Liver (tissue), 7 donors: ENCODE measurements at regions not wholly inside any gene's neighbourhood (a gene's known extent, or its start where the extent isn't known, plus 50 kb on each side); places are given as distances from the start of the nearest gene placed in this dataset.

Experiments
- DNase-seq: peaks from one replicate; pipeline ENCODE4 v3.0.0-alpha.2; 2017; ENCODE audit warnings: low spot score
- H3K27ac ChIP-seq, 2 donors: one replicate each; pipeline ENCODE4 v1.7.0; 2013; ENCODE audit warnings: inconsistent platforms in 2 of 2, low read length in 2 of 2, control low read depth in 1 of 2, low read depth in 1 of 2, mild to moderate bottlenecking in 1 of 2
- H3K27me3 ChIP-seq, 4 donors: one replicate each; pipeline versions ENCODE4 v1.6.1 to v1.7.0; 2013; ENCODE audit warnings: low read length in 3 of 4, inconsistent platforms in 1 of 4, mild to moderate bottlenecking in 1 of 4, moderate library complexity in 1 of 4; ENCODE audit not compliant: control insufficient read depth in 4 of 4, insufficient read depth in 4 of 4
- H3K36me3 ChIP-seq, 4 donors: one replicate each; pipeline versions ENCODE4 v1.6.1 to v1.7.0; 2013; ENCODE audit warnings: low read length in 3 of 4, mild to moderate bottlenecking in 3 of 4, low read depth in 1 of 4, moderate library complexity in 1 of 4; ENCODE audit not compliant: control insufficient read depth in 4 of 4, insufficient read depth in 3 of 4
- H3K4me1 ChIP-seq, 4 donors: one replicate each; pipeline versions ENCODE4 v1.6.1 to v1.7.0; 2013; ENCODE audit warnings: low read length in 3 of 4, mild to moderate bottlenecking in 3 of 4, moderate library complexity in 1 of 4; ENCODE audit not compliant: control insufficient read depth in 4 of 4, insufficient read depth in 4 of 4
- H3K4me3 ChIP-seq, 3 donors: one replicate each; pipeline versions ENCODE4 v1.6.1 to v1.7.0; 2013; ENCODE audit warnings: low read length in 3 of 3, control low read depth in 1 of 3, low read depth in 1 of 3, mild to moderate bottlenecking in 1 of 3
- H3K9ac ChIP-seq, 2 donors: one replicate each; pipeline ENCODE4 v1.7.0; 2013; ENCODE audit warnings: low read length in 2 of 2, mild to moderate bottlenecking in 2 of 2, moderate library complexity in 2 of 2, control low read depth in 1 of 2, low read depth in 1 of 2
- H3K9me3 ChIP-seq, 4 donors: one replicate each; pipeline versions ENCODE4 v1.6.1 to v1.7.0; 2013; ENCODE audit warnings: low read length in 3 of 4; ENCODE audit not compliant: control insufficient read depth in 4 of 4
- ATF3 ChIP-seq: IDR thresholded peaks from 2 replicates; pipeline ENCODE4 v1.6.1; 2016; ENCODE audit warnings: antibody characterized with exemption
- EGR1 ChIP-seq, 2 donors: IDR thresholded peaks; 2 replicates each; pipeline ENCODE4 v1.6.1; 2016 to 2018; ENCODE audit warnings: antibody characterized with exemption in 2 of 2, low read depth in 2 of 2
- FOXA1 ChIP-seq: IDR thresholded peaks from 2 replicates; pipeline ENCODE4 v1.6.1; 2016; ENCODE audit warnings: antibody characterized with exemption
- GABPA ChIP-seq, 2 donors: IDR thresholded peaks in 1 of 2; conservative IDR thresholded peaks in 1 of 2; 2 replicates each; pipeline ENCODE4 v1.6.1; 2016; ENCODE audit warnings: antibody characterized with exemption in 2 of 2, mild to moderate bottlenecking in 1 of 2, moderate library complexity in 1 of 2
- HNF4A ChIP-seq, 2 donors: conservative IDR thresholded peaks; 2 replicates each; pipeline ENCODE4 v1.6.1; 2016; ENCODE audit warnings: antibody characterized with exemption in 2 of 2, mild to moderate bottlenecking in 2 of 2
- HNF4G ChIP-seq: IDR thresholded peaks from 2 replicates; pipeline ENCODE4 v1.6.1; 2016; ENCODE audit warnings: antibody characterized with exemption
- JUND ChIP-seq, 2 donors: IDR thresholded peaks; 2 replicates each; pipeline ENCODE4 v1.6.1; 2016; ENCODE audit warnings: antibody characterized with exemption in 2 of 2
- NR2F2 ChIP-seq: IDR thresholded peaks from 2 replicates; pipeline ENCODE4 v1.6.1; 2016; ENCODE audit warnings: antibody characterized with exemption
- RAD21 ChIP-seq, 2 donors: IDR thresholded peaks; 2 replicates each; pipeline ENCODE4 v1.6.1; 2016; ENCODE audit warnings: antibody characterized with exemption in 2 of 2, mild to moderate bottlenecking in 2 of 2
- REST ChIP-seq: IDR thresholded peaks from 2 replicates; pipeline ENCODE4 v1.6.1; 2016; ENCODE audit warnings: antibody characterized with exemption, mild to moderate bottlenecking
- SP1 ChIP-seq: IDR thresholded peaks from 2 replicates; pipeline ENCODE4 v1.6.1; 2018; ENCODE audit warnings: antibody characterized with exemption, mild to moderate bottlenecking
- TAF1 ChIP-seq: conservative IDR thresholded peaks from 2 replicates; pipeline ENCODE4 v1.6.1; 2016; ENCODE audit warnings: antibody characterized with exemption, mild to moderate bottlenecking
- YY1 ChIP-seq: IDR thresholded peaks from 2 replicates; pipeline ENCODE4 v1.6.1; 2016; ENCODE audit warnings: antibody characterized with exemption, mild to moderate bottlenecking
- WGBS: extraction: QIAGEN DNeasy Blood & Tissue Kit; methylation state at CpG from one replicate; pipeline ENCODE4 v1.1.7; 2013; 5-methylcytosine and 5-hydroxymethylcytosine counted together
- TF ChIP-seq, protein P1 (sequence below): IDR thresholded peaks from 2 replicates; pipeline ENCODE4 v1.6.1; 2016; ENCODE audit warnings: antibody characterized with exemption
- donor health status: healthy.
- donor health status: healthy.
- donor health status: healthy.
- donor health status: healthy.

DNA sequence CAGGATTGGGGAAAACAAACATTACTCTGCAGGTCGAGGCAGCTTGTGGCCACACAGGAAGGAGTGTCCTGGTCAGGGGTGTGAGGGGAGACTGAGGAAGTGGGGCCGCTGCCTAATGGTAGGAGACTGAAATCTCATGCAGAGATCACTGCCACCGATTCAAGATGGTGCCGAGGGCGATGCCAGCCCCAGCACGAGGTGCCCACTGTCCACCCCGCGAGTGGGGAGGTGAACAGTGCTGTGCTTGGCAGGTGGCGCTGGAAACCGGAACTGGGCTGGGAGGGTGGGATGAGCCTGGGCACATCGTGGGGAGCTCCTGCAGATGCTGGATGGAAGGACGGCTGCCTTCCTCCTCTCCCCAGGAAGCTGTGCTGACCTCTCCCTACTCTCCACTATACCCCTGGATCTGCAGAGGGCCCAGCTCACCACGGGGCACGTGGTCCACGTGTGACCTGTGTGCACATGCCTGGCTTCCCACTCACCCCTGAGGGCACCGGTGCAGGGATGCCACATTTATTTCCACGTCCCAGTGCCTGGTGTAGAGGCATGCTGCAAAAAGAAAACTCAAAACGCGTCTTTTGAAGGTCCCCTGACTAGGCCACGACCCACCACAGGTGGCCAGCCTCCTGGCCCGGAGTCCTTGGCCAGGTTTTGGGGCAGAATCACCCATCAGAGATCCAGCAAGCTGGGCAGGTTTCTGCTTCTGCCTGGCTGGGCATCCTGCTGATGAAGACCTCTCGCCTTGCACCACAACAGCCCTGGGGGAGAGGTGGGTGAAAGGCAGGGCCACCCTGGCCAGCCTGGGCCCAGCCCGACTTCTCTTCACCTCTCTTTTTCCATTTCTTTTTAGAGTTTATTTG, 71.7 kb upstream of the FCN1 start:
- no peak for TF ChIP-seq REST
- TF ChIP-seq HNF4A (conservative IDR thresholded peaks at IDR 0.05): no peak
- no peak for TF ChIP-seq TAF1
- no peak for TF ChIP-seq HNF4G
- TF ChIP-seq, protein P1, sequence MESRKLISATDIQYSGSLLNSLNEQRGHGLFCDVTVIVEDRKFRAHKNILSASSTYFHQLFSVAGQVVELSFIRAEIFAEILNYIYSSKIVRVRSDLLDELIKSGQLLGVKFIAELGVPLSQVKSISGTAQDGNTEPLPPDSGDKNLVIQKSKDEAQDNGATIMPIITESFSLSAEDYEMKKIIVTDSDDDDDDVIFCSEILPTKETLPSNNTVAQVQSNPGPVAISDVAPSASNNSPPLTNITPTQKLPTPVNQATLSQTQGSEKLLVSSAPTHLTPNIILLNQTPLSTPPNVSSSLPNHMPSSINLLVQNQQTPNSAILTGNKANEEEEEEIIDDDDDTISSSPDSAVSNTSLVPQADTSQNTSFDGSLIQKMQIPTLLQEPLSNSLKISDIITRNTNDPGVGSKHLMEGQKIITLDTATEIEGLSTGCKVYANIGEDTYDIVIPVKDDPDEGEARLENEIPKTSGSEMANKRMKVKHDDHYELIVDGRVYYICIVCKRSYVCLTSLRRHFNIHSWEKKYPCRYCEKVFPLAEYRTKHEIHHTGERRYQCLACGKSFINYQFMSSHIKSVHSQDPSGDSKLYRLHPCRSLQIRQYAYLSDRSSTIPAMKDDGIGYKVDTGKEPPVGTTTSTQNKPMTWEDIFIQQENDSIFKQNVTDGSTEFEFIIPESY: no peak
- no peak for TF ChIP-seq GABPA (IDR thresholded peaks at IDR 0.05 in 1 of 2, conservative IDR thresholded peaks at IDR 0.05 in 1 of 2)
- TF ChIP-seq FOXA1: no peak
- TF ChIP-seq SP1: no peak
- Histone ChIP-seq H3K4me3 (no peak overlapping the region), H3K4me1 (no peaks in the 10 kb centered on the region), H3K27ac (no peak overlapping the region), H3K9ac (no peak overlapping the region), H3K9me3 (peaks cover 0 to 2% (median 0%) of the 10 kb centered on the region in 4 donors), H3K36me3 (no peaks in the 10 kb centered on the region), H3K27me3 (no peaks in the 10 kb centered on the region)
- no peak for DNase-seq
- 71% methylated on average over 23 of the region's 23 CpGs for WGBS

GRCh38 chr9:134991808-134992754, 74.4 kb upstream of the FCN1 start:
- Histone ChIP-seq H3K9me3 (peaks cover 0 to 2% (median 0%) of the 10 kb centered on the region in 4 donors), H3K27ac (no peak overlapping the region), H3K9ac (no peak overlapping the region), H3K36me3 (no peaks in the 10 kb centered on the region), H3K27me3 (no peaks in the 10 kb centered on the region), H3K4me1 (no peaks in the 10 kb centered on the region), H3K4me3 (no peak overlapping the region)
- no peak for DNase-seq
- TF ChIP-seq FOXA1 (no peak), NR2F2 (no peak), RAD21 (IDR thresholded peaks at IDR 0.05) (no peak), EGR1 (IDR thresholded peaks at IDR 0.05; ENCODE audit: low read depth in 2 of 2) (no peak), ATF3 (no peak), JUND (IDR thresholded peaks at IDR 0.05) (no peak), TAF1 (no peak), GABPA (IDR thresholded peaks at IDR 0.05 in 1 of 2, conservative IDR thresholded peaks at IDR 0.05 in 1 of 2) (no peak), REST (no peak), YY1 (no peak)
- whole genome bisulfite sequencing: 84% methylated on average over 42 of the region's 42 CpGs
